ENCODE measurements at regions not wholly inside any gene's neighbourhood (a gene's known extent, or its start where the extent isn't known, plus 50 kb on each side); places are given as distances from the start of the nearest gene placed in this dataset.
"Not testable (repeated sequence)": the region's sequence is repeated elsewhere in the genome, so short reads cannot be mapped to it uniquely, and the experiment has no call there.

GRCh38 chr11:49377978-49378377, 169.6 kb upstream of the FOLH1 start:
- POLR2A ChIA-PET = no interaction called here
- TF ChIP-seq CTCF (IDR thresholded peaks at IDR 0.05; ENCODE audit: control extremely low read depth, extremely low read depth, low read depth, missing control alignments) = no peak
- no peak for DNase-seq (ENCODE audit: extremely low spot score)
- CTCF ChIA-PET = no interaction called here

GRCh38 chr11:49373866-49374265, 165.5 kb upstream of the FOLH1 start:
- POLR2A ChIA-PET; DNase-seq (ENCODE audit: extremely low spot score); CTCF ChIA-PET: not testable (repeated sequence)

GRCh38 chr11:49373385-49373784, 165.0 kb upstream of the FOLH1 start:
- CTCF ChIA-PET; DNase-seq (ENCODE audit: extremely low spot score); POLR2A ChIA-PET: not testable (repeated sequence)

GRCh38 chr11:49372137-49372536, 163.7 kb upstream of the FOLH1 start:
- DNase-seq (ENCODE audit: extremely low spot score); POLR2A ChIA-PET; CTCF ChIA-PET: not testable (repeated sequence)

GRCh38 chr11:49368556-49368955, 160.2 kb upstream of the FOLH1 start:
- DNase-seq (ENCODE audit: extremely low spot score); POLR2A ChIA-PET; CTCF ChIA-PET: not testable (repeated sequence)

GRCh38 chr11:49365375-49365774, 157.0 kb upstream of the FOLH1 start:
- DNase-seq (ENCODE audit: extremely low spot score); CTCF ChIA-PET; POLR2A ChIA-PET: not testable (repeated sequence)

GRCh38 chr11:49362994-49363393, 154.6 kb upstream of the FOLH1 start:
- DNase-seq (ENCODE audit: extremely low spot score); CTCF ChIA-PET; POLR2A ChIA-PET: not testable (repeated sequence)

GRCh38 chr11:49354536-49354935, 146.1 kb upstream of the FOLH1 start:
- POLR2A ChIA-PET = not testable (repeated sequence)

GRCh38 chr11:49352868-49353267, 144.5 kb upstream of the FOLH1 start:
- CTCF ChIA-PET; DNase-seq (ENCODE audit: extremely low spot score); POLR2A ChIA-PET: not testable (repeated sequence)

More at GRCh38 chr11:49354536-49354935, 146.1 kb upstream of the FOLH1 start:
- CTCF ChIA-PET; DNase-seq (ENCODE audit: extremely low spot score): not testable (repeated sequence)

GRCh38 chr11:49346627-49347026, 138.2 kb upstream of the FOLH1 start:
- CTCF ChIA-PET; POLR2A ChIA-PET; DNase-seq (ENCODE audit: extremely low spot score): not testable (repeated sequence)

GRCh38 chr11:49328485-49329186, 120.2 kb upstream of the FOLH1 start:
- CTCF ChIA-PET; POLR2A ChIA-PET; DNase-seq (ENCODE audit: extremely low spot score): not testable (repeated sequence)

- CTCF ChIA-PET; DNase-seq (ENCODE audit: extremely low spot score); POLR2A ChIA-PET: not testable (repeated sequence)
Observed at GRCh38 chr11:49327766-49328165, 119.4 kb upstream of the FOLH1 start.

- DNase-seq (ENCODE audit: extremely low spot score); POLR2A ChIA-PET; CTCF ChIA-PET: not testable (repeated sequence)
Observed at GRCh38 chr11:49326651-49327050, 118.2 kb upstream of the FOLH1 start.

GRCh38 chr11:49316180-49316579, 107.8 kb upstream of the FOLH1 start:
- no peak for TF ChIP-seq CTCF (IDR thresholded peaks at IDR 0.05; ENCODE audit: control extremely low read depth, extremely low read depth, low read depth, missing control alignments)
- ChIA-PET CTCF (no interaction called here), POLR2A (no interaction called here)
- no peak for DNase-seq (ENCODE audit: extremely low spot score)
